ENCODE measurements at regions not wholly inside any gene's neighbourhood (a gene's known extent, or its start where the extent isn't known, plus 50 kb on each side); places are given as distances from the start of the nearest gene placed in this dataset.

DNA sequence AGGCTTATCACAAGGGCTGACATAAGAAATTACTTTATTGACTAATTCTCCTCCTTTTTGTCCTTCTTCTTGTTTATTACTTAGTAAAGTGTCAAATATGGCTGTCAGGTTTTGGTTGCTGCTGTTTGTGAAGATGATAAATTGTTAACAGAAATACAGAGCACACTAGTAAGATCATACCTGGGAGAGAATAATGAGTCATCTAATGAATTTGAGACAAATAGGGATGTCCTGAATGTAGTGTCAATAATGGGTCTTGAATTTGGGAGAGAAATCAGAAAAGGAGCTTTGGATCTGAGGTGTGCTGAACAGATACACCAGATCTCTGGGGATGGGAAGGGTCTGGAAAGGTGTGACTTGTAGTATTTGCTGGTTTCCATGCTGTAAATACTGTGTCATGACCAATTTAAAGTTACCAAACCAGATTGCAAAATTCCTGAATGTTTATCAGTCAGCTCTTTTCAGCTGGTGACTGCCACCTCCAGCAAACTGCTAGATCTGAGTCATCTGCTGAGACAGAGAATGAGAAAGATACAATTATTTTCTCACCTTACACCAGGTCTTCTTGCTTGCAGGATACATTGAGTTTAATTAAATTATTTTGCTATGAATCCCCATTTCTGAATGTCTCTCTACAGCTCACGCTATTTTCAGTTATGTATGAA, 76.7 kb upstream of the SATB1 start:
- no peak overlapping the region for H3K4me3 ChIP-seq
- no peaks in the 10 kb centered on the region; the same call in 1 of the 2 replicates for H3K9me3 ChIP-seq (replicated peaks; ENCODE audit: control insufficient read depth, insufficient read depth, low read depth, low read length)
- no peaks in the 10 kb centered on the region for H3K36me3 ChIP-seq (ENCODE audit: control insufficient read depth, insufficient read depth, low read length)
- H2AFZ ChIP-seq (ENCODE audit: low read depth, low read length) = no peak overlapping the region
- no peaks in the 10 kb centered on the region for H3K27me3 ChIP-seq (ENCODE audit: control insufficient read depth in 2 of 2, insufficient read depth in 2 of 2, low read length in 2 of 2)
- in situ Hi-C loops (cut with MboI) = no loop called here
- H4K20me1 ChIP-seq (replicated peaks; ENCODE audit: control insufficient read depth, insufficient read depth, low read length) = no peaks in the 10 kb centered on the region
- POLR2A ChIA-PET = no interaction called here
- CTCF ChIA-PET (ENCODE audit: low intra/inter-chr PET ratio) = no interaction called here
- no peaks in the 10 kb centered on the region for H3K9me1 ChIP-seq (ENCODE audit: control insufficient read depth, insufficient read depth, low read length)
- FAIRE-seq = no peak
- H3K4me2 ChIP-seq (ENCODE audit: insufficient read depth, low read length) = no peak overlapping the region
- ATAC-seq = no peak
- TF ChIP-seq RBM34 (IDR thresholded peaks at IDR 0.05; ENCODE audit: borderline replicate concordance, insufficient read depth, low read length) = no peak
- TF ChIP-seq, protein P1, sequence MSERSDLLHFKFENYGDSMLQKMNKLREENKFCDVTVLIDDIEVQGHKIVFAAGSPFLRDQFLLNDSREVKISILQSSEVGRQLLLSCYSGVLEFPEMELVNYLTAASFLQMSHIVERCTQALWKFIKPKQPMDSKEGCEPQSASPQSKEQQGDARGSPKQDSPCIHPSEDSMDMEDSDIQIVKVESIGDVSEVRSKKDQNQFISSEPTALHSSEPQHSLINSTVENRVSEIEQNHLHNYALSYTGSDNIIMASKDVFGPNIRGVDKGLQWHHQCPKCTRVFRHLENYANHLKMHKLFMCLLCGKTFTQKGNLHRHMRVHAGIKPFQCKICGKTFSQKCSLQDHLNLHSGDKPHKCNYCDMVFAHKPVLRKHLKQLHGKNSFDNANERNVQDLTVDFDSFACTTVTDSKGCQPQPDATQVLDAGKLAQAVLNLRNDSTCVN (CRISPR knock-in tag; IDR thresholded peaks at IDR 0.05) = no peak
- no peak for TF ChIP-seq MTA2 (IDR thresholded peaks at IDR 0.05; ENCODE audit: low read depth)
- TF ChIP-seq TEAD2 (tag; IDR thresholded peaks at IDR 0.05) = no peak
- no peak overlapping the region for H3K27ac ChIP-seq (ENCODE audit: extremely low read depth, low read depth, low read length)
- H3K79me2 ChIP-seq (ENCODE audit: control insufficient read depth, insufficient read depth, low read length) = no peaks in the 10 kb centered on the region
- 0% methylated on average over 1 of the region's 1 CpG for WGBS (ENCODE audit: insufficient coverage, low coverage, missing lambda C conversion rate)
- H3K4me1 ChIP-seq (replicated peaks in 1 of 2; ENCODE audit: control insufficient read depth in 2 of 2, insufficient read depth in 2 of 2, low read length in 2 of 2) = no peaks in the 10 kb centered on the region
- BruUV-seq (replicated peaks) = no TSS peak
- intact Hi-C loops (cut with micrococcal nuclease) = no loop called here
- DNase-seq (ENCODE audit: extremely low read depth in 1 of 4, low spot score in 3 of 4) = no peak
- H3K9ac ChIP-seq (ENCODE audit: insufficient read depth in 1 of 2, low read depth in 2 of 2, low read length in 2 of 2) = no peak overlapping the region

DNA sequence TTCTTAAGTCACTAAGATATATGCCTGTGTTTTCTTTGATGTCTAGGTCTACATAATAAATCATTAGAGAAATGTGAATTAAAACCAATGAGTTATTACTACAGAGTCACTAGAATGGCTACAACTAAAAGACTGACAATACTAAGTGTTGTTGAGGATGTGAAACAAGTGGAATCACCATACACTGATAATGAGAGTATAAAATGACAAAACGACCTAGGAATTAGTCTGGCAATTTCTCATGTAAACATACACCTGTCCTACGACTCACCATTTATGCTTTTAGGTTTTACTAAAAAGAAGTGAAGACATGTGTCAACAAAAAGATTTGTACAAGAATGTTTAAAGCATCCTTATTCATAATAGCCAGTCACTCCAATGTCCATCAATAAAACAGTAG, 75.2 kb upstream of the SATB1 start:
- no peak for ATAC-seq
- no peak overlapping the region for H3K4me3 ChIP-seq
- intact Hi-C loops (cut with micrococcal nuclease) = no loop called here

More for the DNA sequence above, 75.2 kb upstream of the SATB1 start:
- in situ Hi-C loops (cut with MboI) = no loop called here
- TF ChIP-seq ZFP36 (IDR thresholded peaks at IDR 0.05; ENCODE audit: low read depth, low read length, partially characterized antibody) (no peak), ETS2 (tag; IDR thresholded peaks at IDR 0.05; ENCODE audit: borderline replicate concordance, poor library complexity, severe bottlenecking) (no peak), CEBPB (tag; IDR thresholded peaks at IDR 0.05) (no peak)
- Histone ChIP-seq H3K36me3 (ENCODE audit: control insufficient read depth, insufficient read depth, low read length) (no peaks in the 10 kb centered on the region), H3K79me2 (ENCODE audit: control insufficient read depth, insufficient read depth, low read length) (no peaks in the 10 kb centered on the region), H3K9me3 (replicated peaks; ENCODE audit: control insufficient read depth, insufficient read depth, low read depth, low read length) (no peaks in the 10 kb centered on the region; the same call in 1 of the 2 replicates), H3K27ac (ENCODE audit: extremely low read depth, low read depth, low read length) (no peak overlapping the region), H3K4me1 (replicated peaks in 1 of 2; ENCODE audit: control insufficient read depth in 2 of 2, insufficient read depth in 2 of 2, low read length in 2 of 2) (no peaks in the 10 kb centered on the region), H2AFZ (ENCODE audit: low read depth, low read length) (no peak overlapping the region), H4K20me1 (replicated peaks; ENCODE audit: control insufficient read depth, insufficient read depth, low read length) (no peaks in the 10 kb centered on the region), H3K9ac (ENCODE audit: insufficient read depth in 1 of 2, low read depth in 2 of 2, low read length in 2 of 2) (no peak overlapping the region), H3K27me3 (ENCODE audit: control insufficient read depth in 2 of 2, insufficient read depth in 2 of 2, low read length in 2 of 2) (no peaks in the 10 kb centered on the region), H3K4me2 (ENCODE audit: insufficient read depth, low read length) (no peak overlapping the region), H3K9me1 (ENCODE audit: control insufficient read depth, insufficient read depth, low read length) (no peaks in the 10 kb centered on the region)
- POLR2A ChIA-PET = no interaction called here
- no peak for DNase-seq (ENCODE audit: extremely low read depth in 1 of 4, low spot score in 3 of 4)
- 2% methylated on average over 2 of the region's 2 CpGs for WGBS (ENCODE audit: insufficient coverage, low coverage, missing lambda C conversion rate)
- FAIRE-seq = no peak
- BruUV-seq (replicated peaks) = no TSS peak
- CTCF ChIA-PET (ENCODE audit: low intra/inter-chr PET ratio) = no interaction called here

Data from K562 (cell line).